HCT116 (cell line): ENCODE measurements at regions not wholly inside any gene's neighbourhood (a gene's known extent, or its start where the extent isn't known, plus 50 kb on each side); places are given as distances from the start of the nearest gene placed in this dataset.

ENCODE experiments used
- ATAC-seq: fragments of 200-7000 bp; cut with Tn5 transposase; 2 replicates; pipeline ENCODE4 v1.9.1; 2020; ENCODE audit warnings: mild to moderate bottlenecking, moderate library complexity
- BruUV-seq: library from RNA; stranded (reverse); fragments of 400-500 nt; replicated peaks from 2 replicates; lab custom pipeline; 2021; lab: Mats Ljungman, UMichigan
- CTCF ChIA-PET: fragments of 300-600 bp; sonication (Branson Sonifier 250); formaldehyde crosslinking; loops from one replicate; lab custom pipeline; 2021; ENCODE audit warnings: antibody characterized with exemption; lab: Charles Lee
- POLR2A ChIA-PET: fragments of 300-600, 350-600 bp; sonication (Branson Sonifier 250); formaldehyde crosslinking; loops from one replicate; lab custom pipeline; 2021; ENCODE audit warnings: antibody characterized with exemption; lab: Charles Lee
- RAD21 ChIA-PET, 2 experiments: fragments of 300-600 bp; sonication (Branson Sonifier 250); formaldehyde crosslinking; loops; one replicate each; lab custom pipeline; 2023; ENCODE audit warnings: low total read pairs in 2 of 2; ENCODE audit not compliant: uncharacterized antibody in 2 of 2, unreplicated experiment in 2 of 2, low non-redundant PET in 1 of 2; lab: Charles Lee
- DNase-seq: peaks from one replicate; pipeline ENCODE4 v3.0.0-alpha.2; 2010; ENCODE audit warnings: low read depth, low spot score
- H2AFZ ChIP-seq: fragments of 200-600 bp; shearing (Covaris generic), sonication (generic); 2 replicates; pipeline ENCODE4 v1.6.1; 2017; ENCODE audit warnings: low read depth, mixed run types, mixed read lengths, antibody characterized with exemption, low read length; ENCODE audit not compliant: poor library complexity, severe bottlenecking
- H3K27ac ChIP-seq: 2 replicates; pipeline ENCODE4 v1.5.1; 2012; ENCODE audit warnings: low read depth, low read length
- H3K27me3 ChIP-seq: fragments of 200-600 bp; sonication (generic); 2 replicates; pipeline ENCODE4 v1.6.1; 2016; ENCODE audit warnings: mixed run types, low read length, mixed read lengths; ENCODE audit not compliant: insufficient read depth
- H3K36me3 ChIP-seq, 2 experiments: fragments of 200-500 bp in 1 of 2; fragments of 200-600 bp in 1 of 2; sonication (Bioruptor generic) in 1 of 2; sonication (generic) in 1 of 2; 2 replicates each; pipeline versions ENCODE4 v1.5.1 to v1.6.1; 2014 to 2016; ENCODE audit warnings: low read length in 2 of 2, inconsistent platforms in 1 of 2, mixed read lengths in 1 of 2, mixed run types in 1 of 2; ENCODE audit not compliant: insufficient read depth in 2 of 2, control insufficient read depth in 1 of 2
- H3K4me1 ChIP-seq, 2 experiments: fragments of 200-600 bp in 1 of 2; sonication (generic) in 1 of 2; 2 replicates each; pipeline versions ENCODE4 v1.5.1 to v1.6.1; 2012 to 2017; ENCODE audit warnings: low read length in 2 of 2, inconsistent platforms in 1 of 2, mild to moderate bottlenecking in 1 of 2, mixed read lengths in 1 of 2, mixed run types in 1 of 2, moderate library complexity in 1 of 2; ENCODE audit not compliant: insufficient read depth in 2 of 2, control insufficient read depth in 1 of 2
- H3K4me2 ChIP-seq: fragments of 200-600 bp; sonication (generic); 2 replicates; pipeline ENCODE4 v1.6.1; 2017; ENCODE audit warnings: mixed run types, low read length, mixed read lengths
- H3K4me3 ChIP-seq, 2 experiments: fragments of 200-600 bp in 1 of 2; sonication (generic) in 1 of 2; replicated peaks in 1 of 2; 2 replicates each; pipeline ENCODE4 v1.5.1; 2011 to 2016; ENCODE audit warnings: low read length in 2 of 2, control low read depth in 1 of 2, low read depth in 1 of 2, mild to moderate bottlenecking in 1 of 2, mixed read lengths in 1 of 2, mixed run types in 1 of 2
- H3K79me2 ChIP-seq: fragments of 200-600 bp; sonication (generic); 2 replicates; pipeline ENCODE4 v1.6.1; 2017; ENCODE audit warnings: mild to moderate bottlenecking, mixed run types, low read length, moderate library complexity, mixed read lengths; ENCODE audit not compliant: insufficient read depth
- H3K9ac ChIP-seq: fragments of 200-600 bp; sonication (generic); 2 replicates; pipeline ENCODE4 v1.6.1; 2016; ENCODE audit warnings: low read length, mixed read lengths
- H3K9me2 ChIP-seq: fragments of 200-600 bp; sonication (generic), shearing (Covaris generic); 2 replicates; pipeline ENCODE4 v1.6.1; 2017; ENCODE audit warnings: mixed run types, mild to moderate bottlenecking, moderate library complexity; ENCODE audit not compliant: insufficient read depth
- H3K9me3 ChIP-seq, 2 experiments: fragments of 200-500 bp in 1 of 2; fragments of 200-600 bp in 1 of 2; sonication (Bioruptor generic) in 1 of 2; sonication (generic) in 1 of 2; 2 replicates each; pipeline ENCODE4 v1.6.1; 2014 to 2017; ENCODE audit warnings: low read length in 2 of 2, mixed read lengths in 2 of 2, inconsistent platforms in 1 of 2, low read depth in 1 of 2, mild to moderate bottlenecking in 1 of 2, mixed run types in 1 of 2, moderate library complexity in 1 of 2; ENCODE audit not compliant: control insufficient read depth in 1 of 2, insufficient read depth in 1 of 2
- H4K20me1 ChIP-seq: fragments of 200-600 bp; sonication (generic), shearing (Covaris generic); 2 replicates; pipeline ENCODE4 v1.6.1; 2017; ENCODE audit warnings: mixed run types, mild to moderate bottlenecking, moderate library complexity; ENCODE audit not compliant: insufficient read depth
- EGR1 ChIP-seq: IDR thresholded peaks from 2 replicates; pipeline ENCODE4 v1.6.1; 2012; ENCODE audit warnings: low read depth
- EZH2 ChIP-seq: fragments of 200-600 bp; sonication (generic); IDR thresholded peaks from 2 replicates; pipeline ENCODE4 v1.6.1; 2017; ENCODE audit warnings: antibody characterized with exemption, mixed run types
- EZH2phosphoT487 ChIP-seq: fragments of 200-600 bp; IDR thresholded peaks from 2 replicates; pipeline ENCODE4 v1.6.1; 2018; ENCODE audit warnings: antibody characterized with exemption, borderline replicate concordance
- FOSL1 ChIP-seq: IDR thresholded peaks from 2 replicates; pipeline ENCODE4 v1.6.1; 2012; ENCODE audit warnings: low read depth
- MAX ChIP-seq: IDR thresholded peaks from 2 replicates; pipeline ENCODE4 v1.6.1; 2012
- POLR2A ChIP-seq: IDR thresholded peaks from 2 replicates; pipeline ENCODE4 v1.7.0; 2011; ENCODE audit warnings: borderline replicate concordance; ENCODE audit not compliant: insufficient read depth, insufficient read length; ENCODE audit errors: extremely low read depth
- POLR2AphosphoS5 ChIP-seq: IDR thresholded peaks from 2 replicates; pipeline ENCODE4 v1.6.1; 2011; ENCODE audit warnings: mild to moderate bottlenecking, low read depth, low read length, moderate library complexity
- REST ChIP-seq: IDR thresholded peaks from 2 replicates; pipeline ENCODE4 v1.6.1; 2012; ENCODE audit warnings: low read depth
- SP1 ChIP-seq: IDR thresholded peaks from 2 replicates; pipeline ENCODE4 v1.6.1; 2012; ENCODE audit warnings: low read depth
- SRF ChIP-seq: IDR thresholded peaks from 2 replicates; pipeline ENCODE4 v1.6.1; 2012; ENCODE audit warnings: low read depth
- TCF7L2 ChIP-seq: IDR thresholded peaks from 2 replicates; pipeline ENCODE4 v1.7.0; 2011; ENCODE audit warnings: borderline replicate concordance, inconsistent platforms; ENCODE audit not compliant: insufficient read depth, insufficient read length; ENCODE audit errors: extremely low read depth
- YY1 ChIP-seq: IDR thresholded peaks from 2 replicates; pipeline ENCODE4 v1.6.1; 2011; ENCODE audit warnings: low read length, low read depth, moderate library complexity, mild to moderate bottlenecking; ENCODE audit not compliant: insufficient replicate concordance; ENCODE audit errors: extremely low read depth
- ZBTB33 ChIP-seq: IDR thresholded peaks from 2 replicates; pipeline ENCODE4 v1.6.1; 2011; ENCODE audit warnings: mild to moderate bottlenecking, low read length, moderate library complexity; ENCODE audit not compliant: insufficient replicate concordance; ENCODE audit errors: extremely low read depth
- ZFX ChIP-seq: fragments of 450-650 bp; IDR thresholded peaks from 2 replicates; pipeline ENCODE4 v1.6.1; 2017
- ZNF274 ChIP-seq: fragments of 200-500 bp; sonication (Bioruptor generic); IDR thresholded peaks from 2 replicates; pipeline ENCODE4 v1.6.1; 2014; ENCODE audit warnings: mild to moderate bottlenecking, low read depth, low read length, inconsistent platforms
- intact Hi-C: fragments of 100-400 bp; cut with micrococcal nuclease; formaldehyde crosslinking; loops from 2 replicates; pipeline ENCODE4 v1.10.0; 2022

- H3K9me3 ChIP-seq, result no peaks in the 10 kb centered on the region
- TF ChIP-seq EZH2, result no peak
- TF ChIP-seq FOSL1, result 0 out of 2 replicates have a peak, but pooled peaks have one; percentile 5
- H3K4me1 ChIP-seq, result no peaks in the 10 kb centered on the region
- no peak overlapping the region for H3K9ac ChIP-seq
- H2AFZ ChIP-seq, result peak overlapping the region; percentile 0
- no peak overlapping the region for H3K27ac ChIP-seq
- no peak overlapping the region for H3K4me3 ChIP-seq
- ATAC-seq (no peak), DNase-seq (no peak)
- no peaks in the 10 kb centered on the region for H3K9me2 ChIP-seq
- no peaks in the 10 kb centered on the region for H3K27me3 ChIP-seq
- ChIA-PET RAD21 (no interaction called here), CTCF (interaction anchor here (2.4 kb wide), 1 partner anchor 14 kb away, joined by 13 read pairs; no protein-coding TSS in a partner anchor), POLR2A (no interaction called here)
- no peaks in the 10 kb centered on the region for H3K36me3 ChIP-seq
- H4K20me1 ChIP-seq, result no peaks in the 10 kb centered on the region
- no peaks in the 10 kb centered on the region for H3K79me2 ChIP-seq
- no peak overlapping the region for H3K4me2 ChIP-seq
- no TSS peak for BruUV-seq
- intact Hi-C loops, result no loop called here
Measured at GRCh38 chr17:71446645-71447437, 674.0 kb upstream of the SOX9 start.

GRCh38 chr17:71447644-71448043, 673.2 kb upstream of the SOX9 start:
- Histone ChIP-seq H3K27me3 (no peaks in the 10 kb centered on the region), H3K4me2 (no peak overlapping the region), H4K20me1 (no peaks in the 10 kb centered on the region), H3K9me2 (no peaks in the 10 kb centered on the region), H3K27ac (no peak overlapping the region), H3K9ac (no peak overlapping the region), H3K79me2 (no peaks in the 10 kb centered on the region), H2AFZ (no peak overlapping the region), H3K4me1 (no peaks in the 10 kb centered on the region), H3K36me3 (no peaks in the 10 kb centered on the region), H3K4me3 (no peak overlapping the region), H3K9me3 (no peaks in the 10 kb centered on the region)
- intact Hi-C loops, result no loop called here
- ATAC-seq (no peak), DNase-seq (no peak)
- no TSS peak for BruUV-seq
- CTCF ChIA-PET, result no interaction called here
- POLR2A ChIA-PET, result no interaction called here
- RAD21 ChIA-PET, result no interaction called here
- TF ChIP-seq SP1 (no peak), TCF7L2 (no peak), ZFX (no peak), REST (no peak), ZNF274 (no peak), EGR1 (no peak), YY1 (no peak), EZH2phosphoT487 (no peak), POLR2AphosphoS5 (no peak), SRF (no peak), MAX (no peak), ZBTB33 (no peak), POLR2A (no peak)
